Endothelial cell of umbilical vein (primary cell): ENCODE measurements at regions not wholly inside any gene's neighbourhood (a gene's known extent, or its start where the extent isn't known, plus 50 kb on each side); places are given as distances from the start of the nearest gene placed in this dataset.

Experiments
- BruUV-seq: library from RNA; stranded (reverse); fragments of 400-500 nt; replicated peaks from 2 replicates; lab custom pipeline; 2021; lab: Mats Ljungman, UMichigan
- CTCF ChIA-PET: fragments of 300-600, 350-600 bp; sonication (Branson Sonifier 250); formaldehyde crosslinking; loops from one replicate; lab custom pipeline; 2021; ENCODE audit warnings: antibody characterized with exemption, inconsistent platforms; lab: Charles Lee
- POLR2A ChIA-PET: fragments of 300-600, 350-600 bp; sonication (Branson Sonifier 250); formaldehyde crosslinking; loops from one replicate; lab custom pipeline; 2021; ENCODE audit warnings: antibody characterized with exemption, inconsistent platforms; lab: Charles Lee
- DNase-seq: peaks from one replicate; pipeline ENCODE4 v3.0.0-alpha.2; 2011; ENCODE audit warnings: low read depth, low spot score
- FAIRE-seq: peaks from 2 replicates; lab custom pipeline; 2011; peaks lifted over from hg19 to GRCh38; lab: Jason Lieb, UNC
- H2AFZ ChIP-seq: 2 replicates; pipeline ENCODE4 v1.6.0; 2012; ENCODE audit warnings: low read depth, low read length, control low read depth, inconsistent platforms
- H3K27ac ChIP-seq: 2 replicates; pipeline ENCODE4 v1.5.1; 2011; ENCODE audit warnings: low read depth, mild to moderate bottlenecking, control low read depth, low read length, moderate library complexity; ENCODE audit not compliant: insufficient read depth
- H3K27me3 ChIP-seq, 2 experiments: 2 replicates each; pipeline versions ENCODE4 v1.6.0 to v1.6.1; 2011; ENCODE audit warnings: low read length in 2 of 2, mixed read lengths in 1 of 2; ENCODE audit not compliant: control insufficient read depth in 2 of 2, insufficient read depth in 2 of 2
- H3K36me3 ChIP-seq, 2 experiments: 2 replicates in 1 of 2; 3 replicates in 1 of 2; pipeline ENCODE4 v1.5.1; 2011; ENCODE audit warnings: low read length in 2 of 2, mild to moderate bottlenecking in 1 of 2, moderate library complexity in 1 of 2; ENCODE audit not compliant: control insufficient read depth in 2 of 2, insufficient read depth in 2 of 2; ENCODE audit errors: extremely low read depth in 1 of 2
- H3K4me1 ChIP-seq: 3 replicates; pipeline ENCODE4 v1.5.1; 2011; ENCODE audit warnings: mild to moderate bottlenecking, low read length; ENCODE audit not compliant: control insufficient read depth, insufficient read depth; ENCODE audit errors: extremely low read depth
- H3K4me2 ChIP-seq: 2 replicates; pipeline ENCODE4 v1.6.1; 2011; ENCODE audit warnings: low read length, control low read depth, mixed read lengths; ENCODE audit not compliant: insufficient read depth
- H3K4me3 ChIP-seq, 3 experiments: fragments of 200-600 bp in 1 of 3; sonication (generic), shearing (Covaris generic) in 1 of 3; replicated peaks in 1 of 3; 2 replicates each; pipeline ENCODE4 v1.5.1; 2011 to 2016; ENCODE audit warnings: control low read depth in 3 of 3, low read length in 3 of 3, mild to moderate bottlenecking in 2 of 3, inconsistent platforms in 1 of 3, low read depth in 1 of 3, moderate library complexity in 1 of 3; ENCODE audit not compliant: insufficient read depth in 1 of 3
- H3K79me2 ChIP-seq: 2 replicates; pipeline ENCODE4 v1.6.0; 2012; ENCODE audit warnings: low read length, inconsistent platforms; ENCODE audit not compliant: control insufficient read depth, insufficient read depth
- H3K9ac ChIP-seq: replicated peaks from 2 replicates; pipeline ENCODE3; 2011; ENCODE audit warnings: low read length, control low read depth; ENCODE audit not compliant: insufficient read depth; ENCODE audit errors: extremely low read depth
- H3K9me1 ChIP-seq: replicated peaks from 3 replicates; pipeline ENCODE4 v1.6.0; 2011; ENCODE audit warnings: mild to moderate bottlenecking, low read length; ENCODE audit not compliant: control insufficient read depth, insufficient read depth; ENCODE audit errors: extremely low read depth
- H3K9me3 ChIP-seq: replicated peaks from 2 replicates; pipeline ENCODE4 v1.5.1; 2012; ENCODE audit warnings: low read length, inconsistent platforms; ENCODE audit not compliant: control insufficient read depth, insufficient read depth
- H4K20me1 ChIP-seq: replicated peaks from 2 replicates; pipeline ENCODE3; 2011; ENCODE audit warnings: mild to moderate bottlenecking, low read length; ENCODE audit not compliant: control insufficient read depth, insufficient read depth; ENCODE audit errors: extremely low read depth
- CTCF ChIP-seq, 2 donors: IDR thresholded peaks; 1 replicate in 1 of 2; 2 replicates in 1 of 2; pipeline ENCODE4 v1.5.1; 2011; ENCODE audit warnings: low read length in 2 of 2, mild to moderate bottlenecking in 2 of 2, moderate library complexity in 2 of 2, control low read depth in 1 of 2, inconsistent platforms in 1 of 2, low read depth in 1 of 2; ENCODE audit not compliant: insufficient read depth in 1 of 2; ENCODE audit errors: extremely low read depth in 1 of 2
- EZH2 ChIP-seq: IDR thresholded peaks from 2 replicates; pipeline ENCODE4 v1.6.1; 2012; ENCODE audit warnings: borderline replicate concordance, low read depth, mild to moderate bottlenecking, moderate library complexity, low read length, inconsistent platforms; ENCODE audit not compliant: severe bottlenecking
- FOS ChIP-seq: IDR thresholded peaks from 2 replicates; pipeline ENCODE4 v1.6.1; 2011; ENCODE audit warnings: mild to moderate bottlenecking, low read length, moderate library complexity, borderline replicate concordance; ENCODE audit not compliant: insufficient read depth
- MAX ChIP-seq: IDR thresholded peaks from 2 replicates; pipeline ENCODE4 v1.6.1; 2011; ENCODE audit not compliant: insufficient read depth, insufficient read length
- dilution Hi-C: fragments of 300-500 bp; cut with MboI; formaldehyde crosslinking; loops from one replicate; pipeline ENCODE4 v1.15.0; 2019; ENCODE audit warnings: low sequenced_read_pairs; ENCODE audit not compliant: extremely low pct_ligation_motif_present
- intact Hi-C: fragments of 100-400 bp; cut with micrococcal nuclease; formaldehyde crosslinking; loops from one replicate; pipeline ENCODE4 v1.10.0; 2022

GRCh38 chr14:66224492-66225178 is 261.5 kb upstream of the CCDC196 start:
- ChIA-PET CTCF (no interaction called here), POLR2A (no interaction called here)
- BruUV-seq: no TSS peak
- no peak overlapping the region for H3K4me3 ChIP-seq
- H3K27me3 ChIP-seq: no peaks in the 10 kb centered on the region
- H3K36me3 ChIP-seq: no peaks in the 10 kb centered on the region
- no peak for TF ChIP-seq FOS
- no peak for TF ChIP-seq MAX
- no peak for TF ChIP-seq CTCF (IDR thresholded peaks at IDR 0.05; ENCODE audit: extremely low read depth in 1 of 2, insufficient read depth in 1 of 2, low read depth in 1 of 2, low read length in 2 of 2)
- H3K4me2 ChIP-seq: no peak overlapping the region
- no peaks in the 10 kb centered on the region for H4K20me1 ChIP-seq
- H3K9me3 ChIP-seq: no peaks in the 10 kb centered on the region
- DNase-seq: no peak
- H2AFZ ChIP-seq: no peak overlapping the region
- H3K9ac ChIP-seq: no peak overlapping the region
- dilution Hi-C loops: no loop called here
- H3K9me1 ChIP-seq: no peaks in the 10 kb centered on the region
- no peaks in the 10 kb centered on the region for H3K79me2 ChIP-seq
- no peaks in the 10 kb centered on the region for H3K4me1 ChIP-seq
- FAIRE-seq: no peak
- H3K27ac ChIP-seq: no peak overlapping the region
- intact Hi-C loops: no loop called here

- H4K20me1 ChIP-seq: no peaks in the 10 kb centered on the region
- CTCF ChIA-PET: no interaction called here
- FAIRE-seq: no peak
- no peaks in the 10 kb centered on the region for H3K79me2 ChIP-seq
- BruUV-seq: no TSS peak
- TF ChIP-seq EZH2: no peak
- H3K27ac ChIP-seq: no peak overlapping the region
- H3K27me3 ChIP-seq: no peaks in the 10 kb centered on the region
- no peak overlapping the region for H3K9ac ChIP-seq
- H3K4me1 ChIP-seq: no peaks in the 10 kb centered on the region
- no peaks in the 10 kb centered on the region for H3K36me3 ChIP-seq
- H3K9me3 ChIP-seq: no peaks in the 10 kb centered on the region
- POLR2A ChIA-PET: no interaction called here
- no peaks in the 10 kb centered on the region for H3K9me1 ChIP-seq
- no peak overlapping the region for H3K4me2 ChIP-seq
- dilution Hi-C loops (no loop called here), intact Hi-C loops (no loop called here)
- no peak overlapping the region for H3K4me3 ChIP-seq
- no peak overlapping the region for H2AFZ ChIP-seq
- DNase-seq: no peak
These were observed 260.8 kb upstream of the CCDC196 start for GRCh38 chr14:66225337-66225736.
